ENCODE measurements at regions not wholly inside any gene's neighbourhood (a gene's known extent, or its start where the extent isn't known, plus 50 kb on each side); places are given as distances from the start of the nearest gene placed in this dataset.
"Not testable (repeated sequence)": the region's sequence is repeated elsewhere in the genome, so short reads cannot be mapped to it uniquely, and the experiment has no call there.

- no peak for DNase-seq
These were observed 53.1 kb downstream of the GGTLC2 start for GRCh38 chr22:22697377-22698117.

- no peak for DNase-seq
These were observed 53.9 kb downstream of the GGTLC2 start for GRCh38 chr22:22698263-22698750.

- DNase-seq = no peak
These were observed 56.2 kb downstream of the GGTLC2 start for GRCh38 chr22:22700631-22701030.

- DNase-seq = not testable (repeated sequence)
These were observed 57.1 kb downstream of the GGTLC2 start for GRCh38 chr22:22701557-22701956.

GRCh38 chr22:22702237-22703202, 58.1 kb downstream of the GGTLC2 start:
- DNase-seq = no peak

- DNase-seq = no peak
These were observed 58.8 kb downstream of the GGTLC2 start for GRCh38 chr22:22703203-22703570.

- DNase-seq = no peak
These were observed 59.3 kb downstream of the GGTLC2 start for GRCh38 chr22:22703715-22704114.

GRCh38 chr22:22704156-22704946, 59.9 kb downstream of the GGTLC2 start:
- DNase-seq = no peak

GRCh38 chr22:22705328-22706100, 61.1 kb downstream of the GGTLC2 start:
- DNase-seq = no peak

- DNase-seq = no peak
These were observed 62.0 kb downstream of the GGTLC2 start for GRCh38 chr22:22706253-22706915.

- no peak for DNase-seq
These were observed 65.5 kb downstream of the GGTLC2 start for GRCh38 chr22:22709719-22710445.

GRCh38 chr22:22710719-22711531, 66.5 kb downstream of the GGTLC2 start:
- no peak for DNase-seq

- DNase-seq = no peak
These were observed 67.1 kb downstream of the GGTLC2 start for GRCh38 chr22:22711532-22711913.

GRCh38 chr22:22712092-22712658, 67.8 kb downstream of the GGTLC2 start:
- DNase-seq = no peak

GRCh38 chr22:22712666-22713365, 68.4 kb downstream of the GGTLC2 start:
- no peak for DNase-seq

- no peak for DNase-seq
These were observed 69.0 kb downstream of the GGTLC2 start for GRCh38 chr22:22713416-22713815.

GRCh38 chr22:22714600-22715335, 70.4 kb downstream of the GGTLC2 start:
- DNase-seq = no peak

- DNase-seq = no peak
These were observed 71.8 kb downstream of the GGTLC2 start for GRCh38 chr22:22716136-22716665.
